ENCODE measurements at regions not wholly inside any gene's neighbourhood (a gene's known extent, or its start where the extent isn't known, plus 50 kb on each side); places are given as distances from the start of the nearest gene placed in this dataset.

- DNase-seq (ENCODE audit: extremely low spot score) = no peak
- ChIA-PET CTCF (no interaction called here), POLR2A (interaction anchor here (1.1 kb wide), 1 partner anchor 10 kb away, joined by 4 read pairs; no protein-coding TSS in a partner anchor)
- TF ChIP-seq ARNT (IDR thresholded peaks at IDR 0.05) (no peak), L3MBTL2 (conservative IDR thresholded peaks at IDR 0.05) (no peak), FOXM1 (IDR thresholded peaks at IDR 0.05; ENCODE audit: borderline replicate concordance) (no peak), BHLHE40 (IDR thresholded peaks at IDR 0.05; ENCODE audit: borderline replicate concordance) (no peak), FOXA1 (IDR thresholded peaks at IDR 0.05) (no peak), HDGF (IDR thresholded peaks at IDR 0.05; ENCODE audit: borderline replicate concordance) (no peak), TARDBP (IDR thresholded peaks at IDR 0.05) (no peak), CTBP1 (IDR thresholded peaks at IDR 0.05; ENCODE audit: borderline replicate concordance) (no peak), SUZ12 (IDR thresholded peaks at IDR 0.05) (no peak), ZNF384 (IDR thresholded peaks at IDR 0.05) (no peak), LEF1 (IDR thresholded peaks at IDR 0.05; ENCODE audit: borderline replicate concordance) (no peak), FOXK2 (IDR thresholded peaks at IDR 0.05) (no peak), SP1 (IDR thresholded peaks at IDR 0.05) (no peak), ELF4 (IDR thresholded peaks at IDR 0.05) (no peak)
Measured at GRCh38 chr10:23514321-23514720, 75.4 kb downstream of the OTUD1 start.

GRCh38 chr10:23516530-23516929 is 77.7 kb downstream of the OTUD1 start:
- TF ChIP-seq LEF1 (IDR thresholded peaks at IDR 0.05; ENCODE audit: borderline replicate concordance) (no peak), ARNT (IDR thresholded peaks at IDR 0.05) (no peak), CTBP1 (IDR thresholded peaks at IDR 0.05; ENCODE audit: borderline replicate concordance) (no peak), PKNOX1 (IDR thresholded peaks at IDR 0.05) (no peak)
- ChIA-PET POLR2A (no interaction called here), CTCF (interaction anchor here (0.6 to 1.2 kb wide), 4 partner anchors 14 to 179 kb away, joined by 3 to 4 read pairs (median 3); no protein-coding TSS in a partner anchor)
- peak; percentile 45 for DNase-seq (ENCODE audit: extremely low spot score)

GRCh38 chr10:23517155-23517554 is 78.3 kb downstream of the OTUD1 start:
- CTCF ChIA-PET = interaction anchor here (0.6 kb wide), 1 partner anchor 57 kb away, joined by 3 read pairs; no protein-coding TSS in a partner anchor
- DNase-seq (ENCODE audit: extremely low spot score) = no peak
- POLR2A ChIA-PET = no interaction called here
- no peak for TF ChIP-seq ELF4 (IDR thresholded peaks at IDR 0.05)

GRCh38 chr10:23521735-23522134 is 82.9 kb downstream of the OTUD1 start:
- TF ChIP-seq HDGF (IDR thresholded peaks at IDR 0.05; ENCODE audit: borderline replicate concordance) (no peak), FOXA1 (IDR thresholded peaks at IDR 0.05) (no peak), FOXK2 (IDR thresholded peaks at IDR 0.05) (no peak), PKNOX1 (IDR thresholded peaks at IDR 0.05) (no peak), NFRKB (IDR thresholded peaks at IDR 0.05) (no peak), LEF1 (IDR thresholded peaks at IDR 0.05; ENCODE audit: borderline replicate concordance) (no peak), ELF4 (IDR thresholded peaks at IDR 0.05) (no peak), SUZ12 (IDR thresholded peaks at IDR 0.05) (no peak)
- ChIA-PET CTCF (interaction anchor here (0.6 kb wide), 1 partner anchor 197 kb away, joined by 4 read pairs; no protein-coding TSS in a partner anchor), POLR2A (no interaction called here)
- DNase-seq (ENCODE audit: extremely low spot score) = no peak

- no peak for DNase-seq (ENCODE audit: extremely low spot score)
- ChIA-PET POLR2A (no interaction called here), CTCF (no interaction called here)
- no peak for TF ChIP-seq FOXA1 (IDR thresholded peaks at IDR 0.05)
- TF ChIP-seq SP1 (IDR thresholded peaks at IDR 0.05) = no peak
- no peak for TF ChIP-seq L3MBTL2 (conservative IDR thresholded peaks at IDR 0.05)
- no peak for TF ChIP-seq FOXK2 (IDR thresholded peaks at IDR 0.05)
- no peak for TF ChIP-seq LEF1 (IDR thresholded peaks at IDR 0.05; ENCODE audit: borderline replicate concordance)
- TF ChIP-seq ELF4 (IDR thresholded peaks at IDR 0.05) = no peak
- no peak for TF ChIP-seq HDGF (IDR thresholded peaks at IDR 0.05; ENCODE audit: borderline replicate concordance)
Measured at GRCh38 chr10:23522345-23522744, 83.5 kb downstream of the OTUD1 start.

GRCh38 chr10:23523251-23523650 is 84.4 kb downstream of the OTUD1 start:
- TF ChIP-seq FOXM1 (IDR thresholded peaks at IDR 0.05; ENCODE audit: borderline replicate concordance) (no peak), BHLHE40 (IDR thresholded peaks at IDR 0.05; ENCODE audit: borderline replicate concordance) (no peak), SUZ12 (IDR thresholded peaks at IDR 0.05) (no peak), TARDBP (IDR thresholded peaks at IDR 0.05) (no peak), HDGF (IDR thresholded peaks at IDR 0.05; ENCODE audit: borderline replicate concordance) (no peak), ZNF384 (IDR thresholded peaks at IDR 0.05) (no peak)
- CTCF ChIA-PET = no interaction called here
- no peak for DNase-seq (ENCODE audit: extremely low spot score)
- POLR2A ChIA-PET = no interaction called here

- TF ChIP-seq BHLHE40 (IDR thresholded peaks at IDR 0.05; ENCODE audit: borderline replicate concordance) (no peak), NFRKB (IDR thresholded peaks at IDR 0.05) (no peak), HDGF (IDR thresholded peaks at IDR 0.05; ENCODE audit: borderline replicate concordance) (no peak), SUZ12 (IDR thresholded peaks at IDR 0.05) (no peak), LEF1 (IDR thresholded peaks at IDR 0.05; ENCODE audit: borderline replicate concordance) (no peak)
- ChIA-PET POLR2A (no interaction called here), CTCF (interaction anchor here (1.1 kb wide), 1 partner anchor 177 kb away, joined by 3 read pairs; no protein-coding TSS in a partner anchor)
- no peak for DNase-seq (ENCODE audit: extremely low spot score)
Measured at GRCh38 chr10:23525406-23525805, 86.5 kb downstream of the OTUD1 start.

GRCh38 chr10:23528419-23528818 is 89.5 kb downstream of the OTUD1 start:
- no peak for DNase-seq (ENCODE audit: extremely low spot score)
- TF ChIP-seq FOXA1 (IDR thresholded peaks at IDR 0.05) (no peak), FOXM1 (IDR thresholded peaks at IDR 0.05; ENCODE audit: borderline replicate concordance) (no peak), L3MBTL2 (conservative IDR thresholded peaks at IDR 0.05) (no peak), ARNT (IDR thresholded peaks at IDR 0.05) (no peak)
- CTCF ChIA-PET = interaction anchor here (0.7 to 1.7 kb wide), 3 partner anchors 12 to 370 kb away, joined by 3 to 10 read pairs (median 3); no protein-coding TSS in a partner anchor
- POLR2A ChIA-PET = no interaction called here

Data from HEK293T (cell line).